Hematopoietic multipotent progenitor cell (in vitro differentiated cells): ENCODE measurements at regions not wholly inside any gene's neighbourhood (a gene's known extent, or its start where the extent isn't known, plus 50 kb on each side); places are given as distances from the start of the nearest gene placed in this dataset.

Experiments
- DNase-seq, 3 donors: peaks; one replicate each; pipeline ENCODE4 v3.0.0-alpha.2; 2011 to 2015; ENCODE audit warnings: low read depth in 2 of 3, low spot score in 2 of 3

DNA sequence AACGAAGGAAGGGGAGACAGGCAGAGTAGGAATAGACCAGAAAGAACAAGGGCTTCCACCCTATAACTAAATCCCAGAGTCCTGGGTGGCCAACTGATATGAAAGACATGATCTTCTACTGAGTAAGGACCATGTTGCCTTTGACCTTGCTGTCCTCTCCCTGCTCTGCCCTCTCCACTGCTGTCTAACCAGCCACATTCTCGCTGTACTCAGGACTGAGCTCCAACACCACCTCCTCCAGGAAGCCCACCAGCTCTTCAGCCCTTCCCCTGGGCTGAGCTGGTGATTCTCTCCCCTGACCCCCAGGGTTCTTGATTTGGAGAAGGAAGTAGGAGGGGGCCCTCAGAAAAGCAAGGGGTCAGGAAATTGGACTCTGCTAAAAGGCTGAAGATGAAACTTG is 159.2 kb downstream of the DICER1 start:
- no peak for DNase-seq

DNA sequence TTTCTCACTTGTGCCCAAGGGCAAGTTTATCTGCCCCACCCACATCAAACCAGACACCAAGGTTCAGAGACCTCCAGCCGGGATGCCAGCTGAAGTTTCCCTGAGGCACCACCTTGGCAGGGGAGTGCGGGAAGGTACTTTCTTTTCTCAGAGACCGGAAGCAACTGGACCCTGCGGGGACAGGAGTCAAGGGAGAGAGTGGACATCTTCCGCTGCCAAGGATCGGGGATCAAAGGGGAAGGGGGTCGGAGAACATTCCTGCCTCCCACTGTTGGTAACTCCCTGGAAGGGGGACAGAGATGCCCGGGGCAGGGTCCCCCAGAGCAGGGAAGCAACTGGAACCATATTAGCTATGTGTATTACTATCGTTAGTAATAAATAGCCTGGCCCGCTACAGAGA is 161.8 kb downstream of the DICER1 start:
- DNase-seq = no peak

- DNase-seq = no peak
These were observed 163.1 kb downstream of the DICER1 start for GRCh38 chr14:94994245-94994644.

DNA sequence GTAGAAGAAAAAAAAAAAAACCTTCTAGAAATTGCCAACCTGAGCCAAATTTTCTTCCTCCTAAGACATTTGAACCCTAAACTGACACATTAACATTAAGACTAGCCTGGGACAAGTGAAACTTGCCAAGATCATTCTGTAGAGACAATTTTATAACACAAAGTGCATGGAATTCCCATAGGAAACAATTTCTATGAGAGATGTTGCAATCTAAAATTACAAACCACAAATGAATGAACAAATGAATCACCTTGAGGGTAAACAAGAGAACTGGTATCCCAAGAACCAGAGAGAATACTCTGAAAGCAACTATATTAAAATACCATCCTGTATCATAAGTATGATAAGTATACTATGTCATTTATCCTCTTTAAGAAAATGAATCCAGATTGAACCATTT is 165.3 kb downstream of the DICER1 start:
- DNase-seq = no peak

DNA sequence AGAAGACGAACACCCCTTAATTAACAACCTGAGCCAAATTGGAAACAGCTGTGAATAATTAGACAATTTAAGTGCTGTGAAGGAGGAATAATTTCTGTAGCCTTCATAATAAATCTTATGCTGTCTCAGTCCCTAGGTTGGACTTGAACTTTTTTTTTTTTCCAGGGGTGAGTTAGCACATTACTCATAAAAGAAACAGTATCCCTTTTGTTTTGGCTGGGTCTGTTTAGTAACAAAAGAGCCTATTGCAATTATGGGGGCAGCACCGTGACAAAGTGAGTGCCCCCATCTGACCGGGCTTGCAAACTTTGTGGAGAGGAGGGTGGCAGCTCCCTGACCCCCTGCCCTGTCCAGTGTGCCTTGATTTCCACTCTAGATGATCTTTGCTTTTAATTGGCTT is 167.4 kb downstream of the DICER1 start:
- no peak for DNase-seq

DNA sequence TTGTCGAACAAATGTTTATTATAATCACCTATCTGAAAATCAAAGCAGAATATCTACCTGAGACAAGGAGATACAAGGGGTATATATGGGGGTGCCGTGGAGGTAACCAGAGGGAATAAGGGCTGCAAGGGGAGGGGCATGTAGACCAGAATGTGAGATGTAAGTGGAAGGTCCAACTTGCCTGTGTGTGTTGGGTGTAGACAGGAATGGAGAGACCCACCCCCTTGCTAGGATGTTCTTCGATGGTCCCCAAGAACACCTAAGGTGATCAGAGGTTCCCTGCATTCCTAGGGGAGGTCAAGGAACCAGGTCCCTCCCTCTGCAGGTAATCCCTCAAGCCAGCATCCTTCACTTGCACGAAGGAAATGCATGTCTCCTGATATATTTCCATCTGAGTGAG is 167.9 kb downstream of the DICER1 start:
- DNase-seq = no peak

GRCh38 chr14:94987409-94987808 is 169.9 kb downstream of the DICER1 start:
- no peak for DNase-seq

DNA sequence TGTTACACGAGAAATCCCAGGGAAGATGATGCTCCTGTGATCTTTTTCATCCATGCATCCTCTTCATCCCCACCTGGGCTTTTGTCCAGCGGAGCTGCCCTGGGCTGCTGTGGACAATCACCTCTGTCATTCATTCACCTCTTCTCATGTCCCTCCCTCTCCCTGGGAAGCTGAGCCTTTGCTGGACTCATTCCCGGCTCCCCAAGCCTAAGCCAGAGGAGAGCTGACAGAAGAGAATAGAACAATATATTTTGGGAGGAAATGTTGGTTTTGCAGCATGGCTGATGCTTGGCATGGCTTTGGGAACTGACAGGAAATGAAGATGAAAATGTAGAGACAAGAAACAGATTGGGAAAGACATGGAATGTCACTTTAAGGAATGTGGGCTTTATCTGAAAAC is 177.4 kb downstream of the DICER1 start:
- no peak for DNase-seq

DNA sequence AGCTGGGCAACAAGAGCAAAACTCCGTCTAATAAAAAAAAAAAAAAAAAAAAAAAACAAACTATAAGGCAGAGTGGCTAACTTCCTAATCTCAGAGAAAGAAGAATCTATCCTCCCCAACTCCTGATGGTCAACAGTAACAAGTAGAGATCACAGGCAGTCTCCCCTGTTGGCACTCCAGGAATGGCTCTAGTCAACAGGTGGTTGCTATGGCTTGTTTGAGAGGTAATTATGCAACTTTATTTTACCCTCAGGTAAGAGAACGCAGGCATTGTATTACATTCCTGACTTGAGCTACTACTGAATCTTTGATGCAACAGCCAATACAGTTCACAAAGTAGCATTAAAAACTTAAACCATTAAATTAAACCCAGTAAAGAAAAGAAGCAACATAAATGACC is 180.3 kb downstream of the DICER1 start:
- DNase-seq = no peak

DNA sequence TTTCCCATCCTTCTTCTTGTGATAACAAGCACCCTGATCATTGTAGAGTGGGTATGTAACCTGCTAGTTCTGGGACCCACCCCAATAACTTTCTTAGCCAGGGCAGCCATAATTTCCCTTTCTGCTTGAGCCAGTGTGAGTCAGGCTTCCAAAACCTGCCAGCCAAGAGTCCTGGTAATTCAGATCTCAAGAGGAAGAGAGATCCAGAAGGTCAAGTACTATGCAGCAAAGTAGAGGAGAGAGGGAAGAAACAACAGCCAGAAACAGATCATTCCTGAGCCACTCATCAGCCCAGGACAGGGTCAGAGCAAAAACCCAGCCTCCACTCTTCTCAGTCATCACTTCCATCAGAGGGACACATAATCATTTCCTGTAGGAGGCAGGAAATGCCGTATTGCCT is 182.0 kb downstream of the DICER1 start:
- no peak for DNase-seq

DNA sequence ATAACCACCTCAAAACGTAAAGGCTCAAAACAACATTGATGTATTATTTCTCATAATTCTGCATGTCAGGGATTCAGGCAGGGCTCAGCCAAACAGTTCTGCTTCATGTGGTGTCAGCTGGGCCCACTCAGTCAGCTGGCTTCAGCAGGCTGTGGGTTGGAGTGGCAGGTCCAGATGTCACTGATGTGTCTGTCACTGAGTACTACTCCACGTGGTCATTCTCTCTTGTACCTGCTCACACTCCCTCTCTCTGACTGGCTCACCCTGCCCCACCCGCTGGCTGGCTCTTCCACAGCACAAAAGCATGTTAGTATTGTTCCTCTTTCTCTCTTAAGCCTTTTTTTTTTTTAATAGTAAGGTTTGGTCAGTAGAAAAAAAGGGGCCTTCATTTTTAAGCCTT is 182.4 kb downstream of the DICER1 start:
- DNase-seq = no peak

DNA sequence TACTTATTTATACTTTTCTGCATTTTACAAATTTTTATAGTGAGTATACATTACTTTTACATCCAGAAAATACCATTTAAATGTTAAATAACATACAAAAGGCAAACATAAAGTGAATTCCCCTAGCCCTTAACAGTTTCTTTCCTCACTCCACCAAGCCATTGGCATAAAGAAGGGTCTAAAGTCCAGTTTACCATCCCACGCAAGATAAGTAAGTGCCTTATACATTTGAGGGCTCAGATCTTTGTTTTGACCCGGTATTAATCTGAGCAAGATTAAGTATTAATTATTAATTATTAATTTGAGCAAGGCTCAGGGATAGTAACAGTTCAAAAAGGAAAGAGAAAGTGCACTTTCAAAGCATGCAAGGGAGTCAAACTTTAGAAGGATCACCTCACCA is 182.9 kb downstream of the DICER1 start:
- no peak for DNase-seq

DNA sequence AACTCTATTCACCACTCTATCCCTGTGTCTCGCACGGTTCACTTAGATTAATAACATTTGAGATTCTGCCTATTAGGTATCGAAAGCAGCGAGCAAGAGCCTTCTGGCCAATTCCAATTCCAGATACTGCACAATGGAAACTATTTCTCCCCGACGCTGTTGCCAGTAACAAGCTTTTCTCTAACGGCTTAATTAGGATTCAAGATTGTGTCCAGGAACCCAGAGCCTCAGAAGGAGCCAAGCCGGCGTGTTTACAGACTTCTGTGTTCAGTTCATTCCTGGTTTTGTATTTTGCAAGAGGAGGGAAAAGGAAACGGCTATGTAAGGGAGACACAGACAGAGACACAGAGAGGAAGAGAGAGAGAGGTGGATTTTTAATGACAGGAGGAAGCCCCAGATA is 185.6 kb downstream of the DICER1 start:
- no peak for DNase-seq

DNA sequence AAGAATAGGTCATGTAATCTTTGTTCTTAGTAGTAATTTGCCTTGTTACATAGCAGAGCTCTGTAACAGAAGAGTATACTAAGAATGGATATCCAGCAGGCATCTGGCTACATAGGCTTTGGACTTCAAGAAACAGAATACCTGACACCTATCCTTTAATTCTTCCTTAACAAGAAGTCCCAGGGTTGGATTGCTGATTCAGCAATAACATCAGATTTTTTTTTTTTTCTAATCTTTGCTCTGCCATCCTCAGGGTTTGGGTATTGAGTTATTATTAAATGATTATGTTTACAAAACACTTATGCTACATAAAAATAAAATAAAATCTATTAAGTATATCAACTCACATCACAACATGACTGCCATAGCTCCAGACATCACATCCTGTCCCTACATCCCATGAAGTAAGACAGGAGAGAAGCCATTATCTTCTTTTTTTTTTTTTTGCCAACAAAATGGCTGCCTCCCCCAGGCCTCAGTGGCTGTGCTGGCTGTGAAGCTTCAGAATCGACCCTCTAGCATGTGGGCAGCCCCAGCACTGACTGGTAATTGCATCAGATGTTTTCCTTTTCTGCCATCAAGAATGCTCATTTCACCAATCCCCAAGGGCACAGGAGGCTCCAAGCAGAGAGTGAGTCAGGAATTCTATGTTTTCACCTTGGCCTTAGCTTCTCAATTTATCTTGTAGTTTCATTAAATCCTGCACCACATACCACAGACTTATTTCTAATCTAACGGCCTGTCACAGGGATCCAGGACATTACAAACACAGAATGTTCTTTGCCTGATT is 186.2 kb downstream of the DICER1 start:
- DNase-seq = no peak

DNA sequence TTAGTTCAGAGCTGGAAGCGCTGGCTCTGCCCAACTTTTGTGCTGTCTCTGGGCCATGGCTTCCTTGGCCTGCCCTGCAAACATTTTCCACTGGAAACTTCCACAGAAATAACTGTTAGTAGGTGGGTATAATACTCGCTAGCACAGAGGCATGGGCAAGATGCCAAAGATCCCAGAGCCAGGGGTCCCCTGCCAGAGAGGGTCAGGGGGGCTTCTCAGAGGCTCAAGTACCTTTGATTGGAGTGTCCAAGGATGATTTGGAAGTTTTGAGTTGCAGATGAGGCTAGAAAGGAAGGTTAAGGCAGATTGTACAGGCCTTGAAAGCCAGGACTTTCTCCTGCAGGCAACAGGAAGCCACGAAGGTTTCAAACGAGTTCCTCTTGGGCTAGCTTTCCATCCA is 187.6 kb downstream of the DICER1 start:
- no peak for DNase-seq

DNA sequence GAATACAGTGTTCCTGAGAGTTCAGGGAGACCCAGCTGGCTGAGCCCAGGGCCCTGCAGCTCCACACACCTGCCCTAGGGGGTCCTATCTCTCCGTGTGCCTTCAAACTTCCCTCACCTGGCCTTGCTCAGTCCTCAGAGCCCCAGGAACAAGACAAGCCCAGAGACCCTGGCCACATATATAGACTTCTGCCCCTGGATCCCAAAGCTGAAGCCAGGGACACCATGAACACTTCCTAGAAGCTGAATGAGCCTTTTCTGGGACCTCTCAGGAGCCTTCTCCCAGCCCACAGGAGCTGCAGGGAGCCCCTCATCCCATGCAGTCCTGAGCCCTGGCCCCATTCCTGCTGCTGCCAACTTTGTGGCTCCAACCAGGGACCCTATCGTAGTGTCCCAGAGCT is 190.5 kb downstream of the DICER1 start:
- DNase-seq = no peak

- DNase-seq = no peak
These were observed 191.0 kb downstream of the DICER1 start for GRCh38 chr14:94966344-94966743.

DNA sequence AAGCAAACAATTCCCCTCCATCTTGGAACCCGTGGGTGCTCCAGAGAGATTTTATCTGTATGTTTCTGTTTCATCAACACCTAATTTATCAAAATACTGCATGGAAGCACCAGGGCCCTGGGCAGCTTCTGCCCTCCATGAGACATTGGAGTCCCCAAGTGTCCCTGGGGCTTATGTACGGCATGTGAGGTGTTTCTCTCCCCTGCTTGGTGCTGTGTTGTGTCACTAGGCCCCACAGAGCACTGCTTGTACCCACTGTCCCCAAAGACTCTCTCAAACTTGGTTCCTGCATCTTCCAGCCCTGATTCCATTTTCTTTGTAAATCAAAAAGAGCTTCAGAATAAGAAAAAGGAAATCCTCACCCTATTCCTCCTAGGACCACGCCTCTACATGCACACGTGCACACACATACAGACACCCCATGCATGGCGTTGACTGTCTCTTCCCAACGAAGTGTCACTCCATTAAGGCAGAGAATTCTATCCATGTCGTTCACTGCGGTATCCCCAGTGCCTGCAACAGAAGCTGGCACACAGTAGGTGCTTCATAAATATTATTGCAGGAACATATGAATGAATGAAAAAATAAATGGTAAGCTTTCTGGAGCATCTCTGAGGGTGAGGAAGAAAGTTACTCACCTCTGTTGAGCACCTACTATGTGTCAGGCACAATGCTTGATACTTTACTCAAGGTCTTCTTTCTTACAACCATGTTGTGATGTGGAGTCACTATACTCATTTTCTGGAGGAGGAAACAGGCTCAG is 191.6 kb downstream of the DICER1 start:
- DNase-seq = no peak

DNA sequence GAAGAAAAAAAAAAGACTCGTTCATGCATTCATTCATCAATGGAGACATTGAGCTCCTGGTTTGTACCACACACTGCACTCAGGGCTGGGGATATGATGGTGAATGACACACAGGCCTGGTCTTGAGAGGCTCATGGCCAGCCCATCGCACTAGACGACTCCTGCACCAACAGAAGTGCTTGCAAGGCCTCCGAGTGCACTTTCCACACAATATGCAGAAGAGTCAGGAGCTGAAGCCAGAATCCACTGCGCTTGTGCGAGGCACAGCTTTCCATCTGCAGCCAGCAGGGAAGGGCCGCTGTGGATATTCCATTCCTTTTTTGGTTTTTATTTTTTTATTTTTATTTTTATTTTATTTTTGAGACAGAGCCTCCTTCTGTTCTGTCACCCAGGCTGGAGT is 192.4 kb downstream of the DICER1 start:
- DNase-seq = no peak

GRCh38 chr14:94964181-94964580 is 193.1 kb downstream of the DICER1 start:
- no peak for DNase-seq

DNA sequence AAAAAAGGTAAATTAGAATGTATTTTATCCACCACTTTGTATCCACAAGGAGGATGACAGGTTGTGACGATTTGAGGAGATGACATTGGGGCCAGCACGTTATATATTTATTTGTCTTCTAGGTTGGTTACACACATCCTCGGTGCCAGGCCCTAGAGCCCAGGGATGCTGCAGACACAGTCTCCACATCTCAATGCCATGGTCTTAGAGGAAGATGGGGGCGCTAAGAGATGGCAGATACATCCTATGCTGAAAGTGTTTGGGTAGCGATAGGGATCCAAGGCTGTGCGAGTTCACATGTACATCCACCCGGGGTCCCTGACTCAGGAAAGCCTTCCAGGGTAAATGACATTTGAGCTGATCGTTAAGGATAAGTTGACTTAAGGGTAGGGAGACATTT is 193.1 kb upstream of the GSC start:
- DNase-seq = no peak

DNA sequence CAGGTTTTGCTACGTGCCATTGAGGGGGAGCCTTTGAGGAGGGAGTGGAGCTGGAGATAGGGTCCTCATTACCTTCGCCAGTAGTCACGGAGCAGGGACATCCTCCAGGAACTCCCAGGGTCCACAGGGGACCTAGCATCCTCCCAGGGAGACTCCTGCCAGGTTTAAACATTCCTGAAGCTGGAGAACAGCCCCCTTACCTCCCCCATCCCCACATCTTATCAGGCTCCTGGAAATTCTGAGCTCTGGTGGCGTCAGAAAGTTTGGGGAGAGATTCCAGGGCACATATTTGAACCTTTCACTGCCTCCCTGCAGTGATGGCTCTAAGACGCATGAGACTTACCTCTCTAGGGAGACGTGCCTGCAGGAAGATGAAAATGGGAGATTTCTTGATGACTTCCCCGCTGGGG is 192.3 kb upstream of the GSC start:
- DNase-seq = no peak
